ENCODE measurements at regions not wholly inside any gene's neighbourhood (a gene's known extent, or its start where the extent isn't known, plus 50 kb on each side); places are given as distances from the start of the nearest gene placed in this dataset.

DNA sequence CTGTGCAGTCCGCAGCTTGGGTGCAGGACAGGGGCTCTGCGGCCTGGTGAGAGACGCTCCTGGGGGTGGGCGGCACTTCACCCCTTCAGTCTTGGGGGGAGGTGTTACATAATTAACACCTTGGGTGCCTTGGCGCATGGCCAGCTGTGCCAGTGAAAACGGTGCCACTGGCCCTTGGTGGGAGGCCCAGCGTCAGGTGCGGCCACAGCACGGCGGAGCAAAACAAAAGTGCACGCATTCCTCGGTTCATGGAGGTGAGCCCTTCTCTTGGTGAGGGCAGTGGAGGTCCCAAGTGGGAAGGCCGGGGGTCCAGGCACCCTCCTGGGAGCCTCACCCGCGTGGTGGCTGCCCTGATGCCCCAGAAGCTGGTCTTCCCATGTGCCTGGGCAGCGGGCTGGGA lies 89.8 kb downstream of the ENGASE start:
- no peak for DNase-seq

- no peak for DNase-seq
Measured at GRCh38 chr17:79163071-79163470, 88.4 kb downstream of the ENGASE start.

DNA sequence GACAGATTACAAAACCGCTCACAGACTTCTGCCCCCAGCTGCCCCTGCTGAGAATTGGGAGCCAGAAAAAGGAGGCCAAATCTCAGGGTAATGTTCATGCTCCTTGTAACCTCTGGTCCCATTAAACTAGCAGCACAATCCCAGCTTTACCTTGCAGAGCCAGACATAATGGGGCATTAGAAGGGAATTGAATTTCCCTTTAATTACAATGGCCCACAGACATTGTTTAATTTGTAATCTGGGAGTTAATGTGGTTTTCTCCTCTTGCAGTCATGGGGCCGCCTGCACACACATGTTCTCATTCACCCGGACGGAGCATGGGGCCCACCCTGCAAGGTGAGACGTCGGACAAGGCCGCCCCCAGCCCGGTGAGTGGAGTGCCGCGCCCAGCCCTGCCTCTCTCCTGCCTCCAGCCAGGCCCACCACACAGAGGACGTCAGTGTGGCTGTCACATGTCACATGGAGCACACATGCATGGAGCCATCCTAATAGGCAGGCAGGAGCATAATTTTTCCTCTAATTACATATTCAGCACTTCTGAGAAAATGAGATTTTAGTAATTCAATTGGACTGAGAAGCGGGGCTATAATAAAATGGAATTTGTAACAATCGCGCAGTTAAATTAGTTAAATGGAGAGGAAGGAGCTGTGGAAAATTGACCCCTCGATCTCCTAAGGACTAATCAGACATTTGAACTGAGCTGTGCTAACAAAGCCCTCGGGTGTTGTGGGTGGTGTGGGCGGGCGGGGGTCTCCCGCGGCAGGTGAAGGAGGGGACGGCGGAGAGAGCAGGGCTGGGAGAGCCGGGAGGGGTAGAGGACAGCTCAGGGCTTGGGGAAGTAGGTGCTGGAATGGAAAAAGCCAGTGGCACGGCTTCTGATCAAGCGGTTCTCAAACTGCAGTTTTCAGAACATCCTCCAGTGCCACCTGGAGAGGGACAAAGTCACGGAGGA lies 87.7 kb downstream of the ENGASE start:
- DNase-seq: no peak

DNA sequence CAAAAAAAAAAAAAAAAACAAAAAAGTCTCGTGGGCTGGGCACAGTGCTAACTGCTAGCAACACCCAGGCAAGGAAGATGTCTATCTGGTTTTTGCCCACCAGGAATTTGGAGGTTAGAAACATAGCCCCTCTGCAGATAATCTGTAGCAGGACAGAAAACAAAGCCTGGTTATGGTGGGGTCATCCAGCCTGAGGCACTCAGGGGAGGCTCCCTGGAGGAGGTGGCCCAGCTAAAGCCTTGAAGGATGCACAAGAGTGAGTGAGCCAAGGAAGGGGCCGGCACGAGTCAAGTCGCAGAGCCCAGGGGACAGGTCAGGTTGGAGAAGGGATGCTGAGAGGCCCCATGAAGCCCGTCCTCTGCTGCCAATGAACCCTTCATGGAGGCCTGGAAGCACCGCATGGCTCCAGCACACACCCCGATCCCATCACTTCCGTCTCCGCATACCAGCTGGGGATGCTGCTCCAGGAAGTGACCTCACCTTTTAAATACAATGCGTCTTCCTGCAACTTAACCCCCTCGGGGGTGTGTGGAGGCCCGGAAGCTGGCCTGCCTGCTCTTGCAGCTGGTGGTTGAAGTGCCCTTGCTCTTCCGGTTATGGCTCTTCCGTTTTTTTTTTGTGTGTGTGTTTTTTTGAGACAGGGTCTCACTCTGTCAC lies 86.5 kb downstream of the ENGASE start:
- DNase-seq: no peak

GRCh38 chr17:79159926-79160325 lies 85.3 kb downstream of the ENGASE start:
- no peak for DNase-seq

DNA sequence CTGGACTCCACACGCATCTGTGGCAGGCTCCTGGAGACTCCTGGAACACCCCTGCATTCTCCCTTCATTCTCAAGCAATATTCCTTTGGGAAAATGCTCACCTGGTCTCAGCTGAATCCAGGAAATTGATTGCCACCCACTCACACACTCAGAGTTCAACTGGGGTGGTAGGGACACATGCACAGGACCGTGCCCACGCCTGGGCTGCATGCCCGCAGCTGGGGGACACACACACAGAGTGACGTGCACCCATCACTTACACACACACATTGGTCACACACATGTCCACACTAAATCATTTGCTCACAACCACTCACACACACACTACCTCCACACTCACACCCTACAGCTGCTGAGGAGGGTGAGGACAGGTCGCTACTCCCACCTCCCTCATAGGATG lies 84.8 kb downstream of the ENGASE start:
- DNase-seq: no peak

DNA sequence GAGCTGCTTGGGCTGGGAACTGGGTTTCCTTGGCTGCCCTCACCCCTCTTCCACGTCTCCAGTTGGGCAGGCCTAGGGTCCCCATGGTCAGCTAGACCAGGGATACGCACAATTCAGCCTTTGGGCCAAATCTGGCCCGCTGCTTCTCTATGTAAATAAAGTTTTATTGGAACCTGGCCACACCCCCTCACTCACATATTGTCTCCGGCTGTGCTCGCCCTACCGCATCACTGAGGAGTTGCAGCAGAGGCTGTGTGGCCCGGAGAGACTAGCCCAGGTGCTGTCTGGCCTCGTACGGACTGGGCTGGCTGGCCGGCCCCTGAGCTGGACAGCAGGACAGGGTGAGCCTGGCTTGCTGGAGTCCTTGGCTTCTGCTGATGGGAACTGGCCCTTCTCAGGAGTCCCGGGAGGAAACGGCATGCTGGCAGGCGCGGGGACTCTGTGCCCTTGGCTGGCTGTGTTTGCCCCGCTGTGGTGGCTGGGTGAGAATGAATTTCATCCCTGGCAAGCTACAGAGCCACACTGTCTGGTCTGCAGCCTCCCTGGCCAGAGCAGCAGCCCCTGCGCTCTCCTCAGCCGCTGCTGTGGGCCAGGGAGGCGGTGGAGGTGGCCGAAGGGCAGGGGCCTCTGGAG lies 82.0 kb downstream of the ENGASE start:
- DNase-seq: no peak

- DNase-seq: no peak
Measured at GRCh38 chr17:79155701-79156100, 81.1 kb downstream of the ENGASE start.

- no peak for DNase-seq
Measured at GRCh38 chr17:79154951-79155585, 80.4 kb downstream of the ENGASE start.

- DNase-seq: no peak
Measured at GRCh38 chr17:79154446-79154845, 79.8 kb downstream of the ENGASE start.

DNA sequence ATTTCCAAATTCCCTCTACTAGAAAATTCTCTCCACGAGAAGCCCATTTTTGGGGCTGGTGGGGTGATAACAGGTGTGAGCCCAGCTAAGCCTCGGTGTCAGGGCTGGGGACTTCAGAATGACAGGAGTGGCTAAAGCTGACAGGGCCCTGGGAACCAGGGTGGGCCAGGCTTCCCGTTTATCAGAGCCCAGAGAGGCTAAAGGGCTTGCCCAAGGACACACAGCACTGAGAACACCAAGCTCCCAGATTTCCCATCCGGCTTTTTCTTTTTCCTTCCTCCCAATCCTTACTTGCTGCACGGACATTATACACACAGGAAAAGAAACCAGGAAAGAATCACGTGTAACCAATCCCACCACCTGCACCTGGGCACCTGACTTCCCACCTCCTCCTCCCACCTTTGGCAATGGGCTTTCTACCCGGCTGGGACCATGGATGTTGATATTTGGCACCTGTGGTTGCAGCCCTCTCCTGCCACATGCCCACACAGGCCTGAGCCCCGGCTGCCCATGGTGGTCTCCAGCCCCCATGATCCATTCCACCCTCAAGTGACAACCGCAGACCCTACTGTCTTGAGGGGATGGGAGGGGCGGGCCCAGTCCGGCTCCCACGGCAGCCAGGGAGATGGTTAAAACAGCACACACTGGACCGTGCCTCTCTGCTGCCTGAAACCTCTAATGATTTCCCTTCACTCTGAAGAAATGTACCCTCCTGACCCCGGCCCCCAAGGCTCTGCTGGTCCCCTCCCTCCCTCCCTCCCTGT lies 78.9 kb downstream of the ENGASE start:
- DNase-seq: no peak

DNA sequence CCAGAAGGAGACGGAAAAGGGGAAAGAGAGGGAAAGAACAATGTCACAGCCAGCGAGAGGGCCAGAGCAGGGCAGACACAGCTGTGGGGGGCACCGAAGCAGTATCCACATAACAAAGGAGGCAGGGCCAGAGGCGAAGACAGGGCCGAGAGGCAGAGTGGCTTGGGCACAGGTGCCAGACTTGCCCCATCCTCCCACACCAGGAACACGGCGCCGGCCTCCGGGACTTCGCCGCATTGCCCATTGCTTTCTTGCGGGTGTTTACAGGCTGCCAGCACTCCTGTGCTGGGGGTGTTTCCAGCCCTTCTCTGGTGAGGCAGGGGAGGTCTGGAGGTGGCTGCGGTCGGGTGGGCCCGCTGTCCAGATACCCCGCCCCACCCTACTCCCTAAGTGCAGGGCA lies 78.0 kb downstream of the ENGASE start:
- no peak for DNase-seq

DNA sequence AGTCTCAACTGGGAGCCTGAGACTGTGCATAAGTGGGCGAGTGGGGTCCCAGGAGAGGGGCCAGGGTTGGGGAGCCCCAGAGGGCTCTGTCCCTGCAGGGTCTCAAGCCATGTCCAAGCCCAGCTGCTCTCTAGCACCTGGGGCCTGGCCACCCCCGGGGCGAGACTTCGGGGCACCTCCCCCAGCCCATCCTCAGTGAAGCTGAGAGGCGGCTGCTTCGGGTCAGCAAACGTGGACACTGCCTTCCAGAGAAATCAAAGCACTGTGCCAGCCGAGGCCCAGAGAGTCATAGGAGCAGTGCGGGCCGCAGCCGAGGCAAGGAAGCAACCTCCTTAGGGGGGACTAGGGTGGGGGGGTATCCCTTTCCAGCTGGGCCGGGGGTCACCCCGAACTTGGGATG lies 77.5 kb downstream of the ENGASE start:
- DNase-seq: no peak

DNA sequence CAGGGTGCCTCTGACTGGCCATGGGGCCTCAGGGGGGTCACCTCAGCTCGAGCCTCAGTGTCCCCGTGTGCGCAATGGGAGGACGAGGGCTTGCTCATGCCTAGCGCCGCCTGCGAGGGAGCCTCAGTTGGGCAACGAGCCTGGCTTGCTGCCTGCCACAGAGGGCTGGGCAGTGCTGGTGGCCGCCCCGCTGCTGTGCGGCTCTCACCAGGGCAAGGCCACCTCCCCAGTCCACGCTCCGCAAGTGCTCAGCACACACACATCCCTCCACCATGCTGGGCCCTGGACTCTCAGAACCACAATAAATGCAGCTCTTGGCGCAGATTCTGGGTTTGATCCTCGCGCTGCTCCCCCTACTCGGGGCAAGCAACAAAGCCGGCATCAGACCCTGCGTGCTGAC lies 76.2 kb downstream of the ENGASE start:
- DNase-seq: no peak

GRCh38 chr17:79150035-79150733 lies 75.6 kb downstream of the ENGASE start:
- no peak for DNase-seq

GRCh38 chr17:79148584-79148983 lies 74.0 kb downstream of the ENGASE start:
- no peak for DNase-seq

- no peak for DNase-seq
Measured at GRCh38 chr17:79147746-79148506, 73.3 kb downstream of the ENGASE start.

- no peak for DNase-seq
Measured at GRCh38 chr17:79146562-79146961, 71.9 kb downstream of the ENGASE start.

DNA sequence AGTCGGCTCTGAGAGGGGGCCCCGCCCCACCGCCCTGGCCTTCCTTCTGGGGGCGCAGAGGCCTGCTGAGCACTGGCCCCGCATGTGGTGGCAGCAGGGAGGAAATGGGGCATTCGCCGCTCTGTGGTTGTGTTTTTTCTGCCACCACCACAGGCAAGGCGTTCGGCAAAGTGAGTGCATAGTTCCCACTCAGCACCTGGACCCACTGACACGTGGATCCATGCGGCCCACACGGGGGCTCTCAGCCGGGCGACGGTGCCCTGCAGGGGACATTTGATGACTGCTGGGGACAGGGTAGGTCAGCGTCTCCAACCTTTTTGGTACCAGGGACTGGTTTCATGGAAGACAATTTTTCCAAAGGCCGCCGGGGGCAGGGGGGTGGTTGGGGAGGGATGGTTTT lies 70.9 kb downstream of the ENGASE start:
- DNase-seq: no peak

DNA sequence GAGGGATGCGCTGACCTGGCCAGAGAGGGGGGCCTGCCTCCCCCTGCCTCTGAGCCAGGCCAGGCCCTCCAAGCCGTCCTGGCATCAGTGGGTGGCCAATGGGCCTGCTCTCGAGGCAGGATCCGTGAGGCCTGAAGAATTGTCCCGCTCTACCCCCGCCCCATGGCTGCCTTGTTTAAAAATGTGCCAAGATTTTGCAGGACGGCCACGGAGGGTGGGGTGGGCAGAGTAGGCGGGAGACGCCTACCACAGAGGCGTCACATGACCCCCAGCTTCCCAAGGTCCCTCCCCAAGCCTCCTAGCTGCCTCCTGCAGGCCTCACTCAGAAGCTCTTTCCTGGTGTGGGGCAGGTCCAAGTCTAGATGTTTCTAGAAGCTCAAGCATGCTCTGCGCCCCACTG lies 69.5 kb downstream of the ENGASE start:
- no peak for DNase-seq

- DNase-seq: no peak
Measured at GRCh38 chr17:79142375-79142774, 67.8 kb downstream of the ENGASE start.
